HG03571 (cell line): ENCODE measurements at regions not wholly inside any gene's neighbourhood (a gene's known extent, or its start where the extent isn't known, plus 50 kb on each side); places are given as distances from the start of the nearest gene placed in this dataset.

ENCODE experiments used
- ATAC-seq: cut with Tn5 transposase; IDR thresholded peaks from one replicate; pipeline ENCODE4 v1.9.1; 2021; ENCODE audit not compliant: unreplicated experiment

DNA sequence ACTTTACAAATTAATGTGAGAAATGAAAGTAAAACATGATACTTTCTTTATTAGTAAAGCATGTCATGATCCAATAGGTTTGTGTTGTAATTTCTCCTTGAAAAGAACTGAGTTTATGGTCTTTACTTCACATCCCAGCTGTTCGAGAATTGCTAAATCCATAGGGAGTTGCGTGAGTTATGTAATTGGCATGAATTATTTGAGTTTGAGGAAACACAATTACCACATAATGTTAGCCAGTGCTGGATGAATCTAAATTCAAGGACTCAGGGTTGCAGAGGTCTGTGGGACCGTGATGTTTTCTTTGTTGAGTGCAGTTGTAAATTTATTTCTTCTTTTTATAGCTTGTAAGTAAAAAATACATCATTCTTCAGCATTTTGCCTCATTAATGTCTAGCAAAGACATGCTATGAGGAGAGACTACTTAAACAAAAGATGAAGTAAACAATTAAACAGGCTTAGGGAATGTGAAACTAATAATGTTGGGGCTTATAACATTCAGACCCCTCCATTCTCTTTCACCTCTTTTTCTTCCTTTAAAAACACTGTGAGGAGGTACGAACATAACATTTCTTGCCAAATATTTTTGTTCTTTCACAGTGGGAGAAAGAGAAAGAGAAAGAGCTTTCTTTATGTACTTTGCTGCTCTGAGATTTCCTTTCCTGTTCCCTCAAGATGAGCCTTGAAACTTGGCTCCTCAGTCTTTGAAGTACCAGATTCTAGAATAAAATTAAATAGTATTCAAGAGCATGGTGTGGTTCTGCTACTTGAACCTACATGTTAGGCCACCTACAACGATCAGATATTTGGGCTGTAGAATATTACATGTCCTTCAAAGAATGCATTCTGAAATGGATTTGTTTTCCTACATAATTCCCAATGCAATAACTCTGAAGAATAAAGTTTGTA lies 159.6 kb upstream of the ANK2 start:
- ATAC-seq: no peak

DNA sequence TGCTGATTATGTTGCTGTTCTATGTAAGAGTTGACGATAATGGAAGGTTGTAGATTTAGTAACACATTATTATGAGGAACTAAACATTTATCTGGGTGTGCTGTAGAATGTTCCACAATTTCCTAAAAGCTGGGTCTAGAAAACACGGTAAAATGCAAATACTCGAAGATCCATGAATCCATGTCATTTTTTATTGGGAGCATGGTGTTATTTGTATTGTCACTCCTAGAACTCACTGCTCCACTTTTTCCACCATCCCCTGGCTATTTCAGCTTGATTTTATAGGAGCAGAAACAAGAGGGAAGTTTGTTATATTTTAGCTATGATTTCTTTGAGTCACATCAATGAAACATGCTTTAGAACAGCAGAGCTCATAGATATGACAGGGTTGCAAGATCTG lies 155.0 kb upstream of the ANK2 start:
- no peak for ATAC-seq

DNA sequence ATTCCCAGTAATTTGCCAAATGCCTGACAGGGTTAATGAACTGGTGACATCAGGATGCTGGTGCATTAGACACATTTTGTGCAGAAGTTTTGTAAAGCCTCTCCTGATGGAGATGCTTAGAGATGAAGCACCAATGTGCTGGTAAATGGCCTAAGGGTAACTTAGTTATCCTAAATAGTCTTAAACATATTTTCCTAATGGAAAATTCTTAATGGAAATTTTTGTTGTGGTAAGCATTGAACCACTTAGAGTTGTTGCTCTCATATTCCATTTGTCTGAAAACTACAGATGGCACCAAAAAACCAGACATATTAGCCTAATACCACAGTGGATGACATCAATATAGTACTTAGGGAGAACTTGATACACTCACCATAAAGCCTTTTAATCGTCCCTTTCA lies 154.5 kb upstream of the ANK2 start:
- no peak for ATAC-seq

DNA sequence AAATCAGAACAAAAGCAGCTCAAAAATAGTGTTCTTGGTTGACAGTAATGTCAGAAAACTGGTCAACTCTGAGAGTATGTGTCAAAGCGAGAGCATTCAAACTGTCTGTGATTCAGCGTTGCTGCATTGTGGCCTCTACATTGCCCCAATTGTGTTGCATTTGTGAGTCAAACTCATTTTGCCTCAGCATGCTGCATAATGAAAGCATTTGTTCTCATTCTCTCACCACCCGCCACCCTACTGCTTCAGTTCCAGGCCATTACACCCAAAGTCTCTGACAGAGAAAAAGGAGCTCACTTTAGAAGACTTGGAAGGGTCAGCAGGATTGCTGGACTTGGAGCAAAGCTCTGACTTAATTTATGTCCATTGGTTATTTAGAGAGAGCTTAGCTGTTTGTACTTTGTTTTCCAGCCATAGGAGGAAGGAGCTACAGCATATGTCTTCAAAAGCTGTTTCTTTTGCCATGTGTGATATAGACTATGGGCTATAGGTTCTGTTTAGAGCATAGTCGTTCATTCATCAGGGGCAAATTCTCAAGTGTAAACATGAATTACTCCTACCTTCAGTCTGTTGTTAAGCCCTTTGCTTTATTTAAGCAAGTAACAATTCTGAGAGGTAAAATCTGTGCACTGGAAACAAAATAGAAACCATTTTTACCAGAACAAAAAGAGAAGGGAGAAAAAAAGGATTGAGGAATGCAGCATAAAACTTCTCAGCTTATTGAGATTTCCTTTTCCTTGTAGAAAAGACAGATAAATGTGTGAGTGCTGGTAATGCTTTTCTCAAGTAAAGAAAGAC lies 153.4 kb upstream of the ANK2 start:
- ATAC-seq: no peak

DNA sequence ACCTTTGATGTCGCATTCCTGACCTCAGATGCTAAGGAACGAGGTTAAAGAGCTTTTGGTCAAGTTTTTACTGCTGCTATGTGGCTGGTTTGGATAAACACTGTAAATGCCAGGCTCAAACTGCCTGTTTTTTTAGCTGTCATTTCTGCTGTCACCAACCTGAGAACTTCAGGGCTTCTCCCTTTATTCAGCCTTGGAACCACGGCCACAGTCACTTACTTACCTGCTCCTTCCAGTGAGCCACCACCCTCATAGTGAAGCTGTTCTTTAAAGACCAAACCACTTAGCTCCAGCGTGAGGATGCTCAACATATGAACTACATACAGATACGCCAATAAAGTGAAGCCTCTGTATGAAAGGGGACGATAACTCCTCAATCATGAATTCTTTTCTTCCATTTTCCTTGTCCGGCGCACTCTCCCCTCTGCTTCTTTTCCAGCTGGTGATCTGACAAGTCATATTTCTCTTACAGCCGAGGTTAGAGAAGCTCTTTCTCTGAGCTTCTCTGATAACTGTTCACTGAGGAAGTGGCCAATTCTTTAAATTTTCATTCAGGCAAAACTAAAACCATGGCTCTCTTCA lies 152.8 kb upstream of the ANK2 start:
- no peak for ATAC-seq

DNA sequence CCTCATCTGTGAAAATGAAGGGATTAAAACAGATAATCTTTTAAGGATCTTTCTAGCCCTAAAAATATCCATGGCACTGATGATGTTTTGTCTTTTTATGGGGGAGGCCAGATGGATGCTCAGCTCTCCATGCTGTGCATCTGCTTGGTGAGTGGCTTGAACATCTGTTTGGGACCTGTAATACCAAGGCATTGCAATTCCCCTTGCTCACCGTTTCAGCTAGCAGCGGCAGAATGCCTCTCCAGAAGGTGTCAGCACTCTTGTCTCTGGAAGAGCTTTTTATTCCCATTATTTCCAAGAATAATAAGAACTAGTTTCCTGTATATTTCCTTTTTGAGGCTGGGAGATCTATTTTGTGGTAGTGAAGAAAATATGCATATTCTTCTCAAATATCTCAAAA lies 151.9 kb upstream of the ANK2 start:
- no peak for ATAC-seq

DNA sequence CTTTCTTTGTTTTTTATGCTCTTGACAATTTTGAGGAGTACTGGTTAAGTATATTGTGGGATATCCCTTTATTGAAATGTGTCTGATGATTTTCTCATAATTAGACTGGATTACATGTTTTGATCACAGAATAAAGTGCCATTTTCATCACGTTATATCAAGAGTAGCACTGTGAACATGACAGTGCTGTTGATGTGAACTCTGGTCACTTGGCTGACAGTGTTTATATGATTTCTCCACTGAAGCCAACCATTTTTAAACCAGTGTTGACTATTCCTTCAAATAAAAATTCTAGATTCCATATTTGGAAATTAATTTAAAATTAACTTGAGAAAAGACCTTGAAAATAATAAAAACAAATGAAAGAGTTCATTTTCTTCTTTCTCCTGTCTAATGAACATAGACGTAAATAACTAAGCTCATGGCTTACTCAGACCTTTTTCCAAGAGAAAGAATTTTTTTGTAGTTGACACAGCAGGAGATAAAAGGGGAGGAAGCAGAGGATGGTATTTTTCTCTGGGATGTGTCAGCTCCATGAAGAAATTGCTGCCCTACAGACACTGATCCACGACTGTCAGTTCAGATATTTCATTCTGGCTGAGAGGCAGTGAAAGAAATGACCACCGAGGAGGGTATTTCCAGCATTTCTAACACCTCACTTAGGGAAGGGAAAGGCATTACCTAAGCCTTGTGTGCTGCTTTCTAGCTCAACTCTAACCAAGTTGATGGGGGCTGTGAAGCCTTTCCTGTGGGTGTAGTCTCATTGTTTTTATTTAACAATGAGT lies 150.9 kb upstream of the ANK2 start:
- ATAC-seq: no peak

DNA sequence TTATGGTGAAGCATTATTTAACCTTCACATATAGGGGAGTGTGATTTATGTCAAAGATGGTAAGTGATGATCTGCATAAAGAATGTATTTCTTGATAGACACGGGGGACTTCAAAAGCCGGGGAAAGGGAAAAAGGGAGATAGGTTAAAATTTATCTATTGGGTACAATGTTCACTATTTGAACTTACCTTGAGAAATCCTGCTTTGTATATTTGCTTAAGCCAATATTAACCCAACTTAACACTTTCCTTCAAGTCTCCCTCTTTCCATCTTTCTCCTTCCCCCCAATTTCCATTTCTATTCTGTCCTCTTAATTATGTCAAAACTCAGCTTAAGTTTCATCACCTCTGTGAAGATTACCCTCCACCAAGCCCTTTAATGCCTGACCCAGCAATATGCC lies 149.0 kb upstream of the ANK2 start:
- no peak for ATAC-seq

DNA sequence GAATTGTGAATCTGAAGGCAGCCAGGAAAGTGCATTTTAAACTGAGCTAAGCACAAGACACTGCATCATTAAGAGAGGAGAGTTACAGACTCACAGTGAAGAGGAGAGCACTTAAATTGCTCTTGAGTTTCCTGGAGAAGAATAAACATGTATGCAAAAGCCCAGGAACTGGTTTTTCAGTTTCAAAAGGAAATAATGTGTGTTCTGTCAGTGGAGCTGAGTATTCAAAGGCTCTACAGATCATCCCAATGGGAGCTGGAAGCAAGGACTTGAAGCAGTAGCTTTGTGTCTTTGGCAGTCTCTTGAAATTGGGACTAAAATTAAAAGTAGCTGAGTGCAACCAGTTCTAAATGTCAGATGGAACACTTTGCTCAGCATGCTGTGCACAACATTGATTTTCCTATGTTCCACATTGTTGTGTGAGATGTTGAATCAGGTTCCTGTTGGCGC lies 147.5 kb upstream of the ANK2 start:
- ATAC-seq: no peak

DNA sequence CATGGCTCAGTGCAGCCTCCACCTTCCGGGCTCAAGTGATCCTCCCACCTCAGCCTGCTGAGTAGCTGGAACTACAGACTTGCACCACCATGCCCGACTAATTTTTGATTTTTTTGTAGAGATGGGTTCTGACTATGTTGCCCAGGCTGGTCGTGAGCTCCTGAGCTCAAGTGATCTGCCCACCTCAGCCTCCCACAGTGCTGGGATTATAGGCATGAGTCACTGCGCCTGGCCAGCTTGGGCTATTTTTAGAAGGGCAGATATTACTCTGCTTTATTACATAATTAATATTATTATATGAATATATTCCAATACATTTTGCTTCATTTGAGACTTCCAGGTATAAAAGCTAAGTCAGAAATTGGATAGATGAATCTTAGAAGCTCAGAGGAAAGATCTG lies 143.7 kb upstream of the ANK2 start:
- ATAC-seq: no peak

DNA sequence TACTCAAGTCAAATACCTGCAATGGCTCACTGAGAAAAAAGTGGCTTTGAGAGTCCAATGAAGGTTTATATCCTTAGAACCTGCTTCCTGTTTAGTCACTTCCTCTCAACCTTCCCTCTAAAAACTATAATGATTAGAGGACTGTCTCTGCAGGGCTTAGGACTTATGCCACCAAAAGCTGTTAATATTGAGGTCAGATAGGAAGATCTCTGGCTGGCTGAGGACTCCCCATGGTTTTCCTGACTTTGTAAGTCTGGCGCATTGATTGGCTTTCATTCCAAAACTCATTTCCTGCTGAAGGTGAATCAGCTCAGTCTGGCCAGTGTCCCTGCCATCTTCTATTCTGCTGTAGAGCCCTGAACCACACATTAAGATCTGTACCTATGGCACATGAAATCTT lies 140.9 kb upstream of the ANK2 start:
- ATAC-seq: no peak

DNA sequence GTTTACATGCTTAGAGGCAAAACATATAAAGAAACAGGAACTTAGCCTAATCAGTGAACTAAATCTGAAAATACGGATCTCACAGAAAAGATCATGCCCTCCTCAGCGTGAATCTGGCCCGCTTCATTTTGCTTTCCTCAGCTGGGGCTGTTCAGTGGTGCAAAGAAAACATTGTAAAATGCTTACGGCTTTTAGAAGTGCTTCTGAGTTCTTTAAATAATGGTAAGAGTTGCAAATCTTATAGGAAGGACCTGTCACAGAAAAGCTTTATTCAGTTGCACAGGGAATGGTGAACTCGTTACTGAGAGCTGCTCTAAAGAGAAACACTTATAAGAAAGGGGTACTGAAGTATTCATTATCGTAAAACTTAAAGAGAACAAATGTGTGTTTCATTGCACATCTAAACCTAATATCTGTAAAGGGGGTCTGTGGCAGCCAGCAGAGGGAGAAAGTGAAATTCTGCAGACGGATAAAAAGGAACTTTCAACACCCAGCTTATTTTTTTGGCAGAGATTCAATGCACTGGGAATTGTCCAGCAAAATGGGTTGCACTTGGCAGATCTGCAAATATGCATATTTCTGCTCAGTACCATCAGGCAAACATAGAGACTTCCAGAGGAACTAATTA lies 139.2 kb upstream of the ANK2 start:
- no peak for ATAC-seq

DNA sequence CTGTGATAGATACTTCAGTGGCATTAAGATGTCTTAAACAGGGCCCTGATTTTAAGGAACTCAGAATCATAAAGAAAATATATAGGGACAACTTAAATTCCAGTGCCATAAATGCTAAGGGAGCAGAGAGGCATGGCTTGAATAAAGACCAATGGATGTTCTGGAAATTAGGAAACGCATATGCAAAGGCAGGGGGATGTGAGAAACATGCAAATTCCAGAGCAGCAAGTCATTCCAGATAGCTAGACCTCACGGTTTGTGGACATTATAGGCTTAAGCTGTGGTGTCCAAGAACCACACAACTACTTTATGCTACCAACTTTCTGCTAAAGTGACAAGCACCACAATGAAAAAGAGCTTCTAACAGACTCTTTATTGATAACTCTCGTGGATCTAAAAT lies 132.6 kb upstream of the ANK2 start:
- ATAC-seq: no peak

DNA sequence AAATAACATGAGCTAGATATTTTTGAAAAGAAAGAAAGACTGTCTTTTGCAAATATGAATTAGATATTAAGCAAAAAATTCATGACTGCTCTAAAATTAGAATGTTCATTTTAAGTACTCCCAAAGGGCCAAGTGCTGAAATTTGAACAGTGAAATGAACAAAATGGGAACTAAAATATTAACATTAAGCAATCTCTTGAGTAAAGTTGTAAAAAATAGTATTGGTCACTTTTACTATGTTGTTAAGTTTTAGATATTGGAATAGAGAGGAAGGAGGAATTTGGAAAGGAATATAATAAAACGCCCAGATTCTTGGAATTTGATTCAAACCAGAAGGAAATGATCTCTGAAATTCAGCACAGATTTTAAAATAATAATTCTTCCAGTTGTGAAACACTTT lies 125.9 kb upstream of the ANK2 start:
- ATAC-seq: no peak

DNA sequence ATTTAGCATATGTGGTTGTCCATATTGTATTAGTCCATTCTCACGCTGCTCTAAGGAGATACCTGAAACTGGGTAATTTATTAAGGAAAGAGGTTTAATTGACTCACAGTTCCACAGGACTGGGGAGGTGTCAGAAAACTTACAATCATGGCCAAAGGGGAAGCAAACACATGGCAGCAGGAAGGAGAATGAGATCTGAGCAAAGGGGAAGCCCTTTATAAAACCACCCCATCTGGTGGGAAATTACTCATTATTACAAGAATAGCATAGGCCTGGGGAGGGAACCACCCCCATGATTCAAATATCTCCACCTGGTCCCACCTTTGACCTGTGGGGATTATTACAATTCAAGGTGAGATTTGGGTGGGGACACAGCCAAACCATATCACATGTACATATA lies 122.6 kb upstream of the ANK2 start:
- ATAC-seq: no peak

DNA sequence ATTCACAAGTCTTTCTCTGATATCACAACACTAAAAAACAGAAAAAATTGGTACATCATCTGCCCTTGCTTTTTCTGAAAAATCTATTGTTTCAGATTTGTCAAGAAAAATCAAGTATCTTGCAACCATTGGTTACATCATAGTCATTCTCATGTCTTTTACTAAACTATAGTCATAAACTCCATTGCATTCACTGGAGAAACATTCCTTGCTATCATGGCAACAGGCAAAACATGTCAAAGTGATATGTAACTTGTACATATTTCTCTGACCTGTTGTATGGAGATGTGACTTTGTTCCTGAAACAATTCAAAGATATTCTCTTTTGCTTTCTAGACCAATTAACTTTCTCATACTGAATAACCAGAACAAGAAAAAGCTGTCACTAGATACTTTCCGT lies 121.9 kb upstream of the ANK2 start:
- no peak for ATAC-seq

DNA sequence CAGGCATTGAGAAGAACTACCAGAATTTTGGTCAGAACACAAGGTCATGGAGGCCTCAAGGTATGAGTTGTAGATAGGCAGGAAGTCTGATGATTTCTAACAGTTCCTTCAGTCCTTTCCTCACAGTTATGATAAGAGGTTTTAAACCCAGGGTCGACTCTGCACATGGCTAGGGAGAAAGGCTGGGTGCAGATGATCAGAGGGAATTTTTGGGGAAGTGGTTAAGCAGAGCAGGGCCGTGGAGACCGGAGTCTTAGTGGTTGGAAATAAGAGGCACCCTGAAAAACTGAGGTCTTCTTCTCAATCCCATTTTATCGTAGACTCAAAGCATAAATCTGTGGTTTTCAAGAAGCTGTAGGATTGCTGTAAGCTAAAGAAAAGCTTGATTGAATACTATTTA lies 118.5 kb upstream of the ANK2 start:
- ATAC-seq: no peak

DNA sequence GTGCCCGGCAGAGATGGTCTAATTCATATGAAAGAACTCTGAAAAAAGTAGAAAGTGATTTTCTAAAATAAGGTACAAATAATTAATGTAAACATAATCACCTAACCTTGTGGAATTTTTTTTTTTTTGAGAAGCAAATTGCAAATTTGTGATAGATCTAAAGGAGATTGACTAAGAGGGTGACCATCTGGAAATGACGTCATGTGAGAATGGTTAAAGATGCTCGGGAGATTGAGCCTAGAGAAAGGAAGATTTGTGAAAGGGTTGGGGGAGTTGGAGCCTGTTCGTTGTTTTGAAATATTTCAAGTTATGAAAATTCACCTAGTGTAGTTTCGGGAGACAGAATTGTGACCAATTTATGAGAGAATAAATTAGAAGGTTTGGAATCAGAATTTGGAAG lies 115.7 kb upstream of the ANK2 start:
- no peak for ATAC-seq

DNA sequence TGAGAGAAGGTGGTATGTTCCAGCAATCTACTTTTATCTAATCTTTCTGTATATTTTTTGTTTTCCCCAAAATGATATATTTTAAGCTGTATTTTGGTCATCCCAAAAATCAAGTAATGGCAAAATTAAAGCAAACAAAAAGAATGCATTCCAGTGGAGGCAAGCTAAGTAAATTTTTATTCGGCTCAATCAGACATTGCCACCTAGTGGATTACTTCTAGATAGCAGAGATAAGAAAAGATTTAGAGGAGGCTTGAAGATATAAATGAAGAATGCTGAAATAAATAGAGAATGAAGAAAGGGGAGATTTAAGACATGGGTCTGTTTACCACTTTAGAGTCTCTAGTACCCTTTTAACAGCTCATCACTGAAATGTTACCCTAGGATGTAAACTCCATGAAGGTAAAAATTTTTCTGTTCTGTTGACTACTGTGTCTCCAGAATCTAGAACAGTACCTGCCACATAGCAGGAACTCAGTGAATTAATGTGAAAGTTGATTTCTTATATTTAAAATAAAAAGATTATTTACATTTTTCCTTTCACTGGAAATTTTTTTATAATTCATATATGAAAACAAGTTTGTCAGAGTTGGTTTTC lies 110.9 kb upstream of the ANK2 start:
- no peak for ATAC-seq

DNA sequence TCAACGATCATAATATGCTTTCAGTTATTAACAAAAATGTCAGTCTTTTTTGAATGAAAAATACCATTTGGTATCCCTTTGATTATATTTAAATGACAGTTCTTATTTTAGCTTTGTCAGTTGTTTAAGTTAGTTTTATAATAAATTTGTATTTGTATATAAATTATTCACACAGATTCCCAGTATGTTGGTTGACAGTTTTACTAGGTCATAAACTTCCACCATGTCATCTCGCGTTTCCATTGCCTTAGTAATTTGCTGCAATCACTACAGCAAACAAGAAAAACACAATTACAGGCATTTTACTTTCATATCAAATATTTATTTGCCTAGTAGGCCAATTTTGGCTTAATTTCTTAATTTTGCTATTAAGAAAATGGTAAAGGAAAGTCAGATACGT lies 109.6 kb upstream of the ANK2 start:
- no peak for ATAC-seq
